ENCODE measurements at regions not wholly inside any gene's neighbourhood (a gene's known extent, or its start where the extent isn't known, plus 50 kb on each side); places are given as distances from the start of the nearest gene placed in this dataset.
"Not testable (repeated sequence)": the region's sequence is repeated elsewhere in the genome, so short reads cannot be mapped to it uniquely, and the experiment has no call there.

GRCh38 chr4:149987330-149988086, 90.7 kb upstream of the DCLK2 start:
- DNase-seq = no peak

- no peak for DNase-seq
These were observed 90.2 kb upstream of the DCLK2 start for GRCh38 chr4:149988087-149988410.

GRCh38 chr4:149993030-149993429, 85.2 kb upstream of the DCLK2 start:
- no peak for DNase-seq

GRCh38 chr4:149995134-149995756, 83.0 kb upstream of the DCLK2 start:
- no peak for DNase-seq

GRCh38 chr4:149997881-149998421, 80.3 kb upstream of the DCLK2 start:
- no peak for DNase-seq

GRCh38 chr4:149999485-150000074, 78.7 kb upstream of the DCLK2 start:
- DNase-seq = peak; percentile 15

- DNase-seq = no peak
These were observed 76.4 kb upstream of the DCLK2 start for GRCh38 chr4:150001815-150002214.

GRCh38 chr4:150002561-150002960, 75.7 kb upstream of the DCLK2 start:
- no peak for DNase-seq

GRCh38 chr4:150004481-150004880, 73.8 kb upstream of the DCLK2 start:
- no peak for DNase-seq

- DNase-seq = no peak
These were observed 72.7 kb upstream of the DCLK2 start for GRCh38 chr4:150005537-150005936.

- peak; percentile 70 for DNase-seq
These were observed 72.0 kb upstream of the DCLK2 start for GRCh38 chr4:150006197-150006596.

GRCh38 chr4:150007512-150007911, 70.7 kb upstream of the DCLK2 start:
- DNase-seq = no peak

- DNase-seq = no peak
These were observed 69.7 kb upstream of the DCLK2 start for GRCh38 chr4:150008546-150008945.

- no peak for DNase-seq
These were observed 68.7 kb upstream of the DCLK2 start for GRCh38 chr4:150009533-150009932.

- peak; percentile 37 for DNase-seq
These were observed 67.6 kb upstream of the DCLK2 start for GRCh38 chr4:150010525-150011126.

- no peak for DNase-seq
These were observed 65.3 kb upstream of the DCLK2 start for GRCh38 chr4:150012851-150013360.

GRCh38 chr4:150015910-150016309, 62.3 kb upstream of the DCLK2 start:
- DNase-seq = not testable (repeated sequence)

- not testable (repeated sequence) for DNase-seq
These were observed 61.6 kb upstream of the DCLK2 start for GRCh38 chr4:150016621-150017020.

- no peak for DNase-seq
These were observed 60.0 kb upstream of the DCLK2 start for GRCh38 chr4:150018257-150018656.

GRCh38 chr4:150021483-150021882, 56.8 kb upstream of the DCLK2 start:
- no peak for DNase-seq

GRCh38 chr4:150023489-150023888, 54.8 kb upstream of the DCLK2 start:
- no peak for DNase-seq

- DNase-seq = not testable (repeated sequence)
These were observed 51.3 kb upstream of the DCLK2 start for GRCh38 chr4:150026987-150027386.
